K562 (cell line): ENCODE measurements at regions not wholly inside any gene's neighbourhood (a gene's known extent, or its start where the extent isn't known, plus 50 kb on each side); places are given as distances from the start of the nearest gene placed in this dataset.

Source experiments
- CTBP1 ChIP-seq: fragments of 450-650 bp; IDR thresholded peaks from 2 replicates; pipeline ENCODE4 v1.6.1; 2016; ENCODE audit warnings: borderline replicate concordance
- HDGF ChIP-seq: fragments of 450-650 bp; IDR thresholded peaks from 2 replicates; pipeline ENCODE4 v1.6.1; 2016
- KLF16 ChIP-seq: IDR thresholded peaks from 2 replicates; pipeline ENCODE4 v1.6.1; 2016; ENCODE audit warnings: antibody characterized with exemption
- SIRT6 ChIP-seq: IDR thresholded peaks from one replicate; pipeline ENCODE4 v1.6.1; 2012; ENCODE audit warnings: low read depth, mild to moderate bottlenecking, control low read depth, inconsistent platforms, low read length, moderate library complexity
- SMAD1 ChIP-seq: fragments of 150-350 bp; IDR thresholded peaks from 2 replicates; pipeline ENCODE4 v1.6.1; 2014; ENCODE audit warnings: low read length, low read depth; ENCODE audit not compliant: partially characterized antibody
- ZNF133 ChIP-seq: fragments of 250-450 bp; sonication (Bioruptor Pico); IDR thresholded peaks from 2 replicates; pipeline ENCODE4 v1.4.0; 2020; ENCODE audit warnings: mild to moderate bottlenecking
- TF ChIP-seq, protein P1 (sequence below), 3 experiments: IDR thresholded peaks in 2 of 3; conservative IDR thresholded peaks in 1 of 3; 2 replicates each; pipeline ENCODE4 v1.5.1; 2011 to 2012; ENCODE audit warnings: low read length in 3 of 3, mild to moderate bottlenecking in 3 of 3, control low read depth in 2 of 3, improper control_type of control experiment in 1 of 3, inconsistent platforms in 1 of 3, low read depth in 1 of 3, mixed read lengths in 1 of 3, moderate library complexity in 1 of 3; ENCODE audit not compliant: insufficient read depth in 2 of 3
- TF ChIP-seq, protein P2 (sequence below): sonication (generic); formaldehyde crosslinking; IDR thresholded peaks from 2 replicates; pipeline ENCODE4 v1.8.1; 2023; ENCODE audit warnings: mild to moderate bottlenecking, missing genetic modification reagents

DNA sequence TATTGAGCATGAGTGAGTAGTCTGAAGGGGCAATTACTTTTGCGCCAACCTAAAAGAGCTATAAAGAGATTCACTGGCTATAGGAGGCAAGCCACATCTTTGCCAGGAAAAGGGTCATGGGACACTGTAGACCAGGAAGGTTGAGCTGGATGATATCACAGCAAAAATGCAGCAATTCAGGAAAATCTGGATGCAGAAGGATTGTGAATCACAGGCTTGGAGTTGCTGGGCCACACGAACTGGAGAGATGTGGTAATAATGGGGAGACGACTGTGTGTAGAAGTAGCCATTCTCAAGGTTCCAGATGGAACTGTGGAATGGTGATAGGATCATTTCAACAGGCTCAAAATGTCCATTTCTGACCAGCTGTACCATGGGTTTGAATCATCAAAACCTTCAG, 151.4 kb upstream of the DAAM1 start:
- TF ChIP-seq, protein P1, sequence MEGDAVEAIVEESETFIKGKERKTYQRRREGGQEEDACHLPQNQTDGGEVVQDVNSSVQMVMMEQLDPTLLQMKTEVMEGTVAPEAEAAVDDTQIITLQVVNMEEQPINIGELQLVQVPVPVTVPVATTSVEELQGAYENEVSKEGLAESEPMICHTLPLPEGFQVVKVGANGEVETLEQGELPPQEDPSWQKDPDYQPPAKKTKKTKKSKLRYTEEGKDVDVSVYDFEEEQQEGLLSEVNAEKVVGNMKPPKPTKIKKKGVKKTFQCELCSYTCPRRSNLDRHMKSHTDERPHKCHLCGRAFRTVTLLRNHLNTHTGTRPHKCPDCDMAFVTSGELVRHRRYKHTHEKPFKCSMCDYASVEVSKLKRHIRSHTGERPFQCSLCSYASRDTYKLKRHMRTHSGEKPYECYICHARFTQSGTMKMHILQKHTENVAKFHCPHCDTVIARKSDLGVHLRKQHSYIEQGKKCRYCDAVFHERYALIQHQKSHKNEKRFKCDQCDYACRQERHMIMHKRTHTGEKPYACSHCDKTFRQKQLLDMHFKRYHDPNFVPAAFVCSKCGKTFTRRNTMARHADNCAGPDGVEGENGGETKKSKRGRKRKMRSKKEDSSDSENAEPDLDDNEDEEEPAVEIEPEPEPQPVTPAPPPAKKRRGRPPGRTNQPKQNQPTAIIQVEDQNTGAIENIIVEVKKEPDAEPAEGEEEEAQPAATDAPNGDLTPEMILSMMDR (IDR thresholded peaks at IDR 0.05 in 2 of 3, conservative IDR thresholded peaks at IDR 0.05 in 1 of 3; ENCODE audit: insufficient read depth in 2 of 3, low read depth in 1 of 3, low read length in 3 of 3), result no peak
- no peak for TF ChIP-seq HDGF
- no peak for TF ChIP-seq SMAD1
- no peak for TF ChIP-seq SIRT6
- no peak for TF ChIP-seq CTBP1
- TF ChIP-seq ZNF133, result no peak
- TF ChIP-seq KLF16, result no peak
- TF ChIP-seq, protein P2, sequence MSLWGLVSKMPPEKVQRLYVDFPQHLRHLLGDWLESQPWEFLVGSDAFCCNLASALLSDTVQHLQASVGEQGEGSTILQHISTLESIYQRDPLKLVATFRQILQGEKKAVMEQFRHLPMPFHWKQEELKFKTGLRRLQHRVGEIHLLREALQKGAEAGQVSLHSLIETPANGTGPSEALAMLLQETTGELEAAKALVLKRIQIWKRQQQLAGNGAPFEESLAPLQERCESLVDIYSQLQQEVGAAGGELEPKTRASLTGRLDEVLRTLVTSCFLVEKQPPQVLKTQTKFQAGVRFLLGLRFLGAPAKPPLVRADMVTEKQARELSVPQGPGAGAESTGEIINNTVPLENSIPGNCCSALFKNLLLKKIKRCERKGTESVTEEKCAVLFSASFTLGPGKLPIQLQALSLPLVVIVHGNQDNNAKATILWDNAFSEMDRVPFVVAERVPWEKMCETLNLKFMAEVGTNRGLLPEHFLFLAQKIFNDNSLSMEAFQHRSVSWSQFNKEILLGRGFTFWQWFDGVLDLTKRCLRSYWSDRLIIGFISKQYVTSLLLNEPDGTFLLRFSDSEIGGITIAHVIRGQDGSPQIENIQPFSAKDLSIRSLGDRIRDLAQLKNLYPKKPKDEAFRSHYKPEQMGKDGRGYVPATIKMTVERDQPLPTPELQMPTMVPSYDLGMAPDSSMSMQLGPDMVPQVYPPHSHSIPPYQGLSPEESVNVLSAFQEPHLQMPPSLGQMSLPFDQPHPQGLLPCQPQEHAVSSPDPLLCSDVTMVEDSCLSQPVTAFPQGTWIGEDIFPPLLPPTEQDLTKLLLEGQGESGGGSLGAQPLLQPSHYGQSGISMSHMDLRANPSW (CRISPR knock-in tag), result no peak
